GM21717 (cell line): ENCODE measurements at regions not wholly inside any gene's neighbourhood (a gene's known extent, or its start where the extent isn't known, plus 50 kb on each side); places are given as distances from the start of the nearest gene placed in this dataset.

Experiments used
- ATAC-seq: cut with Tn5 transposase; IDR thresholded peaks from one replicate; pipeline ENCODE4 v1.9.1; 2021; ENCODE audit warnings: mild to moderate bottlenecking, moderate library complexity; ENCODE audit not compliant: unreplicated experiment

GRCh38 chr1:239538239-239538988 is 152.0 kb downstream of the CHRM3 start:
- ATAC-seq, result no peak

GRCh38 chr1:239539051-239539450 is 152.7 kb downstream of the CHRM3 start:
- no peak for ATAC-seq

- no peak for ATAC-seq
Measured at GRCh38 chr1:239539812-239540211, 153.4 kb downstream of the CHRM3 start.

- no peak for ATAC-seq
Measured at GRCh38 chr1:239543873-239544272, 157.5 kb downstream of the CHRM3 start.

GRCh38 chr1:239545466-239545865 is 159.1 kb downstream of the CHRM3 start:
- no peak for ATAC-seq

- no peak for ATAC-seq
Measured at GRCh38 chr1:239547987-239548386, 161.6 kb downstream of the CHRM3 start.

- no peak for ATAC-seq
Measured at GRCh38 chr1:239550178-239550577, 163.8 kb downstream of the CHRM3 start.

GRCh38 chr1:239555350-239555749 is 169.0 kb downstream of the CHRM3 start:
- ATAC-seq, result no peak

GRCh38 chr1:239558559-239558958 is 172.2 kb downstream of the CHRM3 start:
- no peak for ATAC-seq

GRCh38 chr1:239558991-239559390 is 172.6 kb downstream of the CHRM3 start:
- ATAC-seq, result no peak

- ATAC-seq, result no peak
Measured at GRCh38 chr1:239560921-239561320, 174.6 kb downstream of the CHRM3 start.

GRCh38 chr1:239562095-239562494 is 175.7 kb downstream of the CHRM3 start:
- no peak for ATAC-seq

GRCh38 chr1:239563681-239564080 is 177.3 kb downstream of the CHRM3 start:
- no peak for ATAC-seq

GRCh38 chr1:239566074-239566473 is 179.7 kb downstream of the CHRM3 start:
- no peak for ATAC-seq

GRCh38 chr1:239570878-239571277 is 184.5 kb downstream of the CHRM3 start:
- no peak for ATAC-seq

- ATAC-seq, result no peak
Measured at GRCh38 chr1:239572183-239572582, 185.8 kb downstream of the CHRM3 start.

GRCh38 chr1:239574112-239574511 is 187.7 kb downstream of the CHRM3 start:
- ATAC-seq, result no peak

GRCh38 chr1:239575113-239575512 is 188.7 kb downstream of the CHRM3 start:
- ATAC-seq, result no peak

GRCh38 chr1:239583536-239583935 is 197.2 kb downstream of the CHRM3 start:
- ATAC-seq, result no peak

- no peak for ATAC-seq
Measured at GRCh38 chr1:239586128-239586527, 199.8 kb downstream of the CHRM3 start.

- ATAC-seq, result no peak
Measured at GRCh38 chr1:239587066-239587465, 200.7 kb downstream of the CHRM3 start.

GRCh38 chr1:239587574-239588369 is 201.4 kb downstream of the CHRM3 start:
- no peak for ATAC-seq
